Astrocyte (in vitro differentiated cells and primary cell): ENCODE measurements at regions not wholly inside any gene's neighbourhood (a gene's known extent, or its start where the extent isn't known, plus 50 kb on each side); places are given as distances from the start of the nearest gene placed in this dataset.

Experiments
- CTCF ChIP-seq: IDR thresholded peaks from 2 replicates; pipeline ENCODE4 v1.5.1; 2011; ENCODE audit warnings: low read depth, mild to moderate bottlenecking, inconsistent platforms, low read length, moderate library complexity; ENCODE audit not compliant: insufficient read depth
- EZH2 ChIP-seq: IDR thresholded peaks from 2 replicates; pipeline ENCODE4 v1.6.1; 2012; ENCODE audit warnings: mild to moderate bottlenecking, low read length, inconsistent platforms; ENCODE audit not compliant: insufficient read depth

- TF ChIP-seq EZH2 (no peak), CTCF (no peak)
These were observed 77.9 kb upstream of the SPRED1 start for GRCh38 chr15:38174691-38175090.
